A673 (cell line): ENCODE measurements at regions not wholly inside any gene's neighbourhood (a gene's known extent, or its start where the extent isn't known, plus 50 kb on each side); places are given as distances from the start of the nearest gene placed in this dataset.

Source experiments
- BruUV-seq: library from RNA; stranded (reverse); fragments of 400-500 nt; replicated peaks from 2 replicates; lab custom pipeline; 2021; lab: Mats Ljungman, UMichigan
- CTCF ChIA-PET: fragments of 300-600 bp; sonication (Branson Sonifier 250); formaldehyde crosslinking; loops from one replicate; lab custom pipeline; 2022; ENCODE audit warnings: antibody characterized with exemption; lab: Charles Lee
- POLR2A ChIA-PET: fragments of 300-600 bp; sonication (Branson Sonifier 250); formaldehyde crosslinking; loops from one replicate; lab custom pipeline; 2022; ENCODE audit warnings: antibody characterized with exemption; ENCODE audit not compliant: low non-redundant PET; lab: Charles Lee
- DNase-seq: peaks from one replicate; pipeline ENCODE4 v3.0.0-alpha.2; 2015; ENCODE audit warnings: low spot score
- H3K27ac ChIP-seq: fragments of 200-600 bp; sonication (generic); 2 replicates; pipeline ENCODE4 v1.5.1; 2016; ENCODE audit warnings: mixed run types, low read depth, mild to moderate bottlenecking, mixed read lengths, antibody characterized with exemption, low read length; ENCODE audit not compliant: poor library complexity, severe bottlenecking
- H3K27me3 ChIP-seq: fragments of 200-600 bp; sonication (generic); replicated peaks from 2 replicates; pipeline ENCODE4 v1.6.1; 2017; ENCODE audit warnings: mixed run types, low read depth, mild to moderate bottlenecking, mixed read lengths, antibody characterized with exemption, low read length; ENCODE audit not compliant: insufficient read depth, poor library complexity
- H3K36me3 ChIP-seq: fragments of 200-600 bp; sonication (generic); 2 replicates; pipeline ENCODE4 v1.6.1; 2016; ENCODE audit warnings: mixed run types, mild to moderate bottlenecking, mixed read lengths, antibody characterized with exemption, low read length; ENCODE audit not compliant: insufficient read depth, poor library complexity, severe bottlenecking
- H3K4me1 ChIP-seq: fragments of 200-600 bp; sonication (generic); 2 replicates; pipeline ENCODE4 v1.6.1; 2017; ENCODE audit warnings: mixed run types, mild to moderate bottlenecking, mixed read lengths, antibody characterized with exemption, low read length; ENCODE audit not compliant: insufficient read depth, poor library complexity, severe bottlenecking
- H3K4me3 ChIP-seq: fragments of 200-600 bp; sonication (generic); 2 replicates; pipeline ENCODE4 v1.5.1; 2016; ENCODE audit warnings: low read depth, mixed run types, mild to moderate bottlenecking, mixed read lengths, low read length; ENCODE audit not compliant: poor library complexity, severe bottlenecking
- H3K9me3 ChIP-seq: fragments of 200-600 bp; sonication (generic); 2 replicates; pipeline ENCODE4 v1.6.1; 2016; ENCODE audit warnings: mixed run types, low read depth, mild to moderate bottlenecking, mixed read lengths, antibody characterized with exemption, low read length; ENCODE audit not compliant: poor library complexity, severe bottlenecking
- EZH2 ChIP-seq: fragments of 200-600 bp; sonication (generic); IDR thresholded peaks from 2 replicates; pipeline ENCODE4 v1.6.1; 2017; ENCODE audit warnings: borderline replicate concordance, low read depth, mild to moderate bottlenecking, mixed read lengths, antibody characterized with exemption, low read length; ENCODE audit not compliant: poor library complexity, severe bottlenecking
- intact Hi-C: fragments of 100-400 bp; cut with micrococcal nuclease; formaldehyde crosslinking; loops from one replicate; pipeline ENCODE4 v1.10.0; 2022; ENCODE audit not compliant: unreplicated experiment
- TF ChIP-seq, protein P1 (sequence below): fragments of 300-800, 200-600 bp; sonication (generic); conservative IDR thresholded peaks from 2 replicates; pipeline ENCODE4 v1.5.1; 2017; ENCODE audit warnings: low read depth, mild to moderate bottlenecking, antibody characterized with exemption, low read length, moderate library complexity, mixed read lengths

GRCh38 chr6:37554480-37554819 lies 54.8 kb upstream of the CCDC167 start:
- TF ChIP-seq EZH2 = no peak
- TF ChIP-seq, protein P1, sequence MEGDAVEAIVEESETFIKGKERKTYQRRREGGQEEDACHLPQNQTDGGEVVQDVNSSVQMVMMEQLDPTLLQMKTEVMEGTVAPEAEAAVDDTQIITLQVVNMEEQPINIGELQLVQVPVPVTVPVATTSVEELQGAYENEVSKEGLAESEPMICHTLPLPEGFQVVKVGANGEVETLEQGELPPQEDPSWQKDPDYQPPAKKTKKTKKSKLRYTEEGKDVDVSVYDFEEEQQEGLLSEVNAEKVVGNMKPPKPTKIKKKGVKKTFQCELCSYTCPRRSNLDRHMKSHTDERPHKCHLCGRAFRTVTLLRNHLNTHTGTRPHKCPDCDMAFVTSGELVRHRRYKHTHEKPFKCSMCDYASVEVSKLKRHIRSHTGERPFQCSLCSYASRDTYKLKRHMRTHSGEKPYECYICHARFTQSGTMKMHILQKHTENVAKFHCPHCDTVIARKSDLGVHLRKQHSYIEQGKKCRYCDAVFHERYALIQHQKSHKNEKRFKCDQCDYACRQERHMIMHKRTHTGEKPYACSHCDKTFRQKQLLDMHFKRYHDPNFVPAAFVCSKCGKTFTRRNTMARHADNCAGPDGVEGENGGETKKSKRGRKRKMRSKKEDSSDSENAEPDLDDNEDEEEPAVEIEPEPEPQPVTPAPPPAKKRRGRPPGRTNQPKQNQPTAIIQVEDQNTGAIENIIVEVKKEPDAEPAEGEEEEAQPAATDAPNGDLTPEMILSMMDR = no peak
- ChIA-PET POLR2A (no interaction called here), CTCF (no interaction called here)
- no peaks in the 10 kb centered on the region for H3K4me1 ChIP-seq
- no peak overlapping the region for H3K27ac ChIP-seq
- intact Hi-C loops = no loop called here
- no peak overlapping the region for H3K4me3 ChIP-seq
- no peaks in the 10 kb centered on the region for H3K27me3 ChIP-seq
- no peak for DNase-seq
- no TSS peak for BruUV-seq
- H3K36me3 ChIP-seq = no peaks in the 10 kb centered on the region
- no peaks in the 10 kb centered on the region for H3K9me3 ChIP-seq

DNA sequence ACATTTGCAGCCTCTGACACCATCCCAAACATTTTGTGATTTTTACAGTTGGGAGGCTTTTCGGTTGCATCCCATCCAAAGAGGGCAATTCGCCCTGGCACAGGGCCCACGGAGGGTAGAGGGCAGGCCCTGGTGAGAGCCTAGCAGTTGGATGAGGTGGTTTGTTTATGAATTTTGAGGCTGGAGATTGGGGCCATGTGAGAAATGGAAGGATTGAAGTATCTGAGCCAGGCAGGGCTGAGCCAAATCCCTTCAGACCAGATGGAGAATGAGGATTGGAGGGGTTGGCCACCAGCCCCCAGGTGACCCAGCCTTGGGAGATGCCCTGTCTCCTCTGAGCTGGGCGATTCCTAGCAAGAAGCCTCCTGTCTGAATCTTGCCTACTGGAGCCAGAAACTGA lies 52.6 kb upstream of the CCDC167 start:
- POLR2A ChIA-PET = no interaction called here
- CTCF ChIA-PET = no interaction called here
- intact Hi-C loops = no loop called here

GRCh38 chr6:37551867-37552266 lies 52.2 kb upstream of the CCDC167 start:
- H3K27me3 ChIP-seq = no peaks in the 10 kb centered on the region
- ChIA-PET POLR2A (no interaction called here), CTCF (no interaction called here)
- H3K36me3 ChIP-seq = no peaks in the 10 kb centered on the region
- H3K4me1 ChIP-seq = no peaks in the 10 kb centered on the region
- TF ChIP-seq, protein P1 = no peak
- TF ChIP-seq EZH2 = no peak
- H3K4me3 ChIP-seq = no peak overlapping the region
- H3K9me3 ChIP-seq = no peaks in the 10 kb centered on the region
- H3K27ac ChIP-seq = no peak overlapping the region
- no TSS peak for BruUV-seq
- DNase-seq = no peak
- intact Hi-C loops = no loop called here

More for the DNA sequence above, 52.6 kb upstream of the CCDC167 start:
- no peaks in the 10 kb centered on the region for H3K9me3 ChIP-seq
- H3K36me3 ChIP-seq = no peaks in the 10 kb centered on the region
- DNase-seq = no peak
- no peak for TF ChIP-seq EZH2
- no peaks in the 10 kb centered on the region for H3K27me3 ChIP-seq
- no TSS peak for BruUV-seq
- no peak overlapping the region for H3K27ac ChIP-seq
- no peak overlapping the region for H3K4me3 ChIP-seq
- no peaks in the 10 kb centered on the region for H3K4me1 ChIP-seq

DNA sequence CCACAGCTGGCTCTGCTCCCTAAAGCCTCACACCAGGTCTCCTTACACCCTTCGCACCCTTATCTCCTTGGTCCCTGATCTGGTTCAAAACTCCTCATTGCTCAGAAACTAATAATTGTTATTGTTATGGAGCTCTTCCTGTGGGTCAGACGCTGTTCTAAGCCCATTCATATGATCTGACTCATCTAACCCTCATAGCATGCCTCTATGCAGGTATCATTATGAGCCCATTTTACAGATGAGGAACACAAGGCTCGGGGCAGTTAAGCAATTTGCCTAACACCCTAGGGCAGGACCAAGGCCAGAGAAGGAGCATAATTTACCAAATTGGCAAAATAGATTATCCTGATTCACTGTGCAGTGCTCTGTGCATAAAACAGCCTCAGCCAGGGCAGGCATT lies 51.8 kb upstream of the CCDC167 start:
- Histone ChIP-seq H3K4me3 (no peak overlapping the region), H3K36me3 (no peaks in the 10 kb centered on the region), H3K4me1 (no peaks in the 10 kb centered on the region), H3K27ac (no peak overlapping the region), H3K9me3 (no peaks in the 10 kb centered on the region), H3K27me3 (no peaks in the 10 kb centered on the region)
- BruUV-seq = no TSS peak
- POLR2A ChIA-PET = no interaction called here
- TF ChIP-seq EZH2 = no peak
- TF ChIP-seq, protein P1 = no peak
- intact Hi-C loops = no loop called here
- CTCF ChIA-PET = no interaction called here
- DNase-seq = no peak
